NCI-H2227 treated with DMSO at 0.1 percent for 48 hours (cell line): ENCODE measurements at regions not wholly inside any gene's neighbourhood (a gene's known extent, or its start where the extent isn't known, plus 50 kb on each side); places are given as distances from the start of the nearest gene placed in this dataset.
A peak's percentile ranks its signal among the peaks of the same experiment; 100 is the strongest.

Experiments used
- DNase-seq: peaks from one replicate; lab custom pipeline; 2025; lab: John Stamatoyannopoulos, UW

GRCh38 chr6:9405369-9405768 is 970.0 kb upstream of the SLC35B3 start:
- no peak for DNase-seq

- DNase-seq, result no peak
Observed at GRCh38 chr6:9404351-9405146, 969.2 kb upstream of the SLC35B3 start.

GRCh38 chr6:9403736-9404135 is 968.4 kb upstream of the SLC35B3 start:
- no peak for DNase-seq

- DNase-seq, result no peak
Observed at GRCh38 chr6:9401960-9402359, 966.6 kb upstream of the SLC35B3 start.

GRCh38 chr6:9399916-9400315 is 964.6 kb upstream of the SLC35B3 start:
- no peak for DNase-seq

- DNase-seq, result peak; percentile 64
Observed at GRCh38 chr6:9398767-9399373, 963.5 kb upstream of the SLC35B3 start.

GRCh38 chr6:9398071-9398766 is 962.9 kb upstream of the SLC35B3 start:
- peak; percentile 43 for DNase-seq

- DNase-seq, result peak; percentile 20
Observed at GRCh38 chr6:9388596-9388995, 953.3 kb upstream of the SLC35B3 start.

DNA sequence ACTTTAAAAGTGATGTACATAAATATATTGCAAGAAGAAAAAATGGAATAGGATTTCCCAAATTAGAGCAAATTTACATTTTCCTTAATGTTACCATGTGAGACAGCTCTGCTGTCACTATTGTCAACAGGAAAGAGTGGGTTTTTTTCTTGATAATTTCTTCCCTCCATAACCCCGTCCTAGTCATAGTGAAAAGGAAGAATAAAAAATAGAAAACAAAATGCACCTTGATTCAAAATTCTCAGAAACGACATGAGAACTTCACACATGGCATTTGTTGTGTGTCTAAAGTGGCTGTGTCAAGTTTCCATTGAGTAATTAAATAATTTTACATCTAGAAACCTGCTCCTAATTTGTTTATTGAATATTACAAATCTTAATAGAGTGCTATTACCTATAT is 945.2 kb upstream of the SLC35B3 start:
- no peak for DNase-seq

DNA sequence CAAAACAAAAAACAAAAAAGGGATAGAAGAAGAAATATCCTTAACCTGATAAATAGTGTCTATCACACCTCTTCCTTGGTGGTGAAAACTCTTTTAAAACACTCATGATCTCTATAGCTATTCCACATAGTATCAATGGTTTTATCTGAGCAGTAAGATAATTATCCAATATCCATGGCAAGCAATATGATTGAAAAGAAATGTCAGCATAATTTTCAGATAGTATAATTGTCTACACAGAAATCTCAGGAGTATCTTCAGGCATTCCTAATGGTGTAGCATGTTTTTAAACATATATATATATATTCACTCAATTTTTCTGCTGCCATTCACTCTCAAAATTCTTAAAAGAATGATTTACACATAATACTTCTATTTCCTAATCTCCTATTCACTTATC is 938.0 kb upstream of the SLC35B3 start:
- no peak for DNase-seq

DNA sequence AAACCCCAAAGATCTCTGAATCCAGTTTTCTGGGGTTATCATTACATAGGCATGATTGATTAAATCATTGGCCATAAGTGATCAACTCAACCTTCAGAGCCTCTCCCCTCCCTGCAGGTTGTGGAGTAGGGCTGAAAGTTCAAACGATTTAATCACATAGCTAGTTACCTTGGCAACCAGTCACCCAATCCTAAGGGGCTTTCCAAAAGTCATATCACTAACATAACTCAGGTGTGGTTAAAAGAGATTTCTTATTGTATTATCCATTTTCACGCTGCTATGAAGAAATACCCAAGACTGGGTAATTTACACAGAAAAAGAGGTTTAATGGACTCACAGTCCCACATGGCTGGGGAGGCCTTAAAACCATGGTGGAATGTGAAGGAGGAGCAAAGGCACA is 935.1 kb upstream of the SLC35B3 start:
- no peak for DNase-seq

GRCh38 chr6:9365378-9365777 is 930.0 kb upstream of the SLC35B3 start:
- no peak for DNase-seq

GRCh38 chr6:9361749-9362148 is 926.4 kb upstream of the SLC35B3 start:
- DNase-seq, result no peak

- DNase-seq, result no peak
Observed at GRCh38 chr6:9360881-9361280, 925.5 kb upstream of the SLC35B3 start.

DNA sequence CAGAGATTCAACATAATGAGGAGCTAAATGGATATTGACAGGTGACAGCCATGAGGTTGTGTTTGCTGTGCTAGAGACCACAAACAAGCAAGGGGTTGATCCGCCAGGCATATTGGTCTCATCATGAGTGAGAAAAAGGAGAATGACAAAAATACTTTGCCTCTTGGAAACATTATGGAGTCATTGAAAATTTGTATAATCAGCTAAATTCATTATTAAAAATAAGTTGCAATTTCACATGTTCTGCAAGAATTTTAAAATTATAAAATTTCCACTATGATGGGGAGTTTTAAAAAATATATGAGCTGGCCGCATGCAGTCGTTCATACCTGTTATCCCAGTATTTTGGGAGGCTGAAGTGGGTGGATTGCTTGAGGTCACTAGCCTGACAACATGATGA is 912.3 kb upstream of the SLC35B3 start:
- DNase-seq, result no peak

GRCh38 chr6:9346923-9347322 is 911.6 kb upstream of the SLC35B3 start:
- no peak for DNase-seq

- no peak for DNase-seq
Observed at GRCh38 chr6:9335431-9335830, 900.1 kb upstream of the SLC35B3 start.

DNA sequence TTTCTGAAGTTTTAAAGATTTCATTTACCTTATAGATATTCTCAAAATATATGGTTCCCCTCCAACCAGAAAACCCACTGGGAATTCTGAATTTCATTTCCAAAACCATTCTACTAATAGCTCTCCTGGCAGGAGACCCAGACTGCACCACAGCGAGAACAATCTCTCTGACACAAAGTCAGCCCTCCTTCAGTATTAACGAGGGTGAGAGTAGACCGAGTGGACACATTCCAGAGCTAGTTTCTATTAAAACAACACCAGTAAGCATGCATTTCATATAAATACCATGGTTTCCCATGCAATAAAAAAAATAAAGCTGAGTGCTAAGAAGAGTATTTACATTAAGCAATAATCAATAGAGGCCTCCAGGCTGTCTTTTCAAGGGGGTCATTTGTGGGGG is 899.6 kb upstream of the SLC35B3 start:
- DNase-seq, result no peak

GRCh38 chr6:9332241-9332780 is 897.0 kb upstream of the SLC35B3 start:
- no peak for DNase-seq

GRCh38 chr6:9316831-9317230 is 881.5 kb upstream of the SLC35B3 start:
- DNase-seq, result no peak

- no peak for DNase-seq
Observed at GRCh38 chr6:9315966-9316650, 880.8 kb upstream of the SLC35B3 start.

- no peak for DNase-seq
Observed at GRCh38 chr6:9308284-9308683, 872.9 kb upstream of the SLC35B3 start.
